Activated CD8-positive, alpha-beta memory T cell treated with anti-CD3 and anti-CD28 coated beads for 36 hours (primary cell): ENCODE measurements at regions not wholly inside any gene's neighbourhood (a gene's known extent, or its start where the extent isn't known, plus 50 kb on each side); places are given as distances from the start of the nearest gene placed in this dataset.

Experiments
- CTCF ChIA-PET: fragments of 350-600 bp; sonication (Branson Sonifier 250); formaldehyde crosslinking; loops from one replicate; lab custom pipeline; 2021; ENCODE audit warnings: antibody characterized with exemption; lab: Charles Lee
- POLR2A ChIA-PET: fragments of 350-600 bp; sonication (Branson Sonifier 250); formaldehyde crosslinking; loops from one replicate; lab custom pipeline; 2021; ENCODE audit warnings: antibody characterized with exemption; lab: Charles Lee

GRCh38 chr13:81488021-81488420 is 1147.1 kb upstream of the SPRY2 start:
- CTCF ChIA-PET = no interaction called here
- POLR2A ChIA-PET = no interaction called here

GRCh38 chr13:81487151-81487550 is 1146.2 kb upstream of the SPRY2 start:
- POLR2A ChIA-PET = no interaction called here
- CTCF ChIA-PET = no interaction called here

GRCh38 chr13:81480634-81481033 is 1139.7 kb upstream of the SPRY2 start:
- CTCF ChIA-PET = no interaction called here

GRCh38 chr13:81473366-81473899 is 1132.5 kb upstream of the SPRY2 start:
- POLR2A ChIA-PET = no interaction called here
- CTCF ChIA-PET = no interaction called here

More at GRCh38 chr13:81480634-81481033, 1139.7 kb upstream of the SPRY2 start:
- POLR2A ChIA-PET = no interaction called here

GRCh38 chr13:81458170-81458569 is 1117.2 kb upstream of the SPRY2 start:
- ChIA-PET CTCF (no interaction called here), POLR2A (no interaction called here)

- ChIA-PET CTCF (no interaction called here), POLR2A (no interaction called here)
These were observed 1105.5 kb upstream of the SPRY2 start for GRCh38 chr13:81446441-81446840.

- POLR2A ChIA-PET = no interaction called here
- CTCF ChIA-PET = no interaction called here
These were observed 1102.0 kb upstream of the SPRY2 start for GRCh38 chr13:81442904-81443303.

- CTCF ChIA-PET = no interaction called here
- POLR2A ChIA-PET = no interaction called here
These were observed 1084.4 kb upstream of the SPRY2 start for GRCh38 chr13:81425286-81425685.

- CTCF ChIA-PET = no interaction called here
- POLR2A ChIA-PET = no interaction called here
These were observed 1068.4 kb upstream of the SPRY2 start for GRCh38 chr13:81409284-81409683.

- ChIA-PET POLR2A (no interaction called here), CTCF (no interaction called here)
These were observed 1067.7 kb upstream of the SPRY2 start for GRCh38 chr13:81408647-81409046.

- ChIA-PET POLR2A (no interaction called here), CTCF (no interaction called here)
These were observed 1065.8 kb upstream of the SPRY2 start for GRCh38 chr13:81406639-81407292.

- ChIA-PET POLR2A (no interaction called here), CTCF (no interaction called here)
These were observed 1065.1 kb upstream of the SPRY2 start for GRCh38 chr13:81406022-81406421.

GRCh38 chr13:81396192-81396591 is 1055.3 kb upstream of the SPRY2 start:
- ChIA-PET CTCF (no interaction called here), POLR2A (no interaction called here)

GRCh38 chr13:81395368-81395767 is 1054.4 kb upstream of the SPRY2 start:
- CTCF ChIA-PET = no interaction called here

GRCh38 chr13:81394640-81395039 is 1053.7 kb upstream of the SPRY2 start:
- ChIA-PET POLR2A (no interaction called here), CTCF (no interaction called here)

More at GRCh38 chr13:81395368-81395767, 1054.4 kb upstream of the SPRY2 start:
- POLR2A ChIA-PET = no interaction called here

GRCh38 chr13:81393721-81394120 is 1052.8 kb upstream of the SPRY2 start:
- ChIA-PET POLR2A (no interaction called here), CTCF (no interaction called here)

GRCh38 chr13:81393110-81393509 is 1052.2 kb upstream of the SPRY2 start:
- POLR2A ChIA-PET = no interaction called here
- CTCF ChIA-PET = no interaction called here

- CTCF ChIA-PET = no interaction called here
- POLR2A ChIA-PET = no interaction called here
These were observed 1047.5 kb upstream of the SPRY2 start for GRCh38 chr13:81388400-81388799.

- CTCF ChIA-PET = no interaction called here
These were observed 1042.5 kb upstream of the SPRY2 start for GRCh38 chr13:81383444-81383843.

GRCh38 chr13:81382246-81382645 is 1041.3 kb upstream of the SPRY2 start:
- ChIA-PET POLR2A (no interaction called here), CTCF (no interaction called here)

More at GRCh38 chr13:81383444-81383843, 1042.5 kb upstream of the SPRY2 start:
- POLR2A ChIA-PET = no interaction called here

GRCh38 chr13:81381560-81381959 is 1040.6 kb upstream of the SPRY2 start:
- CTCF ChIA-PET = no interaction called here

GRCh38 chr13:81379183-81379582 is 1038.3 kb upstream of the SPRY2 start:
- POLR2A ChIA-PET = no interaction called here
- CTCF ChIA-PET = no interaction called here

More at GRCh38 chr13:81381560-81381959, 1040.6 kb upstream of the SPRY2 start:
- POLR2A ChIA-PET = no interaction called here
